GM12891 (cell line): ENCODE measurements at regions not wholly inside any gene's neighbourhood (a gene's known extent, or its start where the extent isn't known, plus 50 kb on each side); places are given as distances from the start of the nearest gene placed in this dataset.

ENCODE experiments used
- PAX5 ChIP-seq: IDR thresholded peaks from 2 replicates; pipeline ENCODE4 v1.6.1; 2011; ENCODE audit warnings: low read length, moderate library complexity, mild to moderate bottlenecking; ENCODE audit not compliant: insufficient read depth, severe bottlenecking
- POLR2A ChIP-seq: IDR thresholded peaks from 2 replicates; pipeline ENCODE4 v1.6.1; 2011; ENCODE audit warnings: low read depth, low read length, control low read depth
- POLR2AphosphoS5 ChIP-seq: IDR thresholded peaks from 2 replicates; pipeline ENCODE4 v1.6.1; 2011; ENCODE audit warnings: low read depth, low read length, control low read depth

GRCh38 chr7:45256309-45256708 is 98.7 kb downstream of the RAMP3 start:
- no peak for TF ChIP-seq POLR2AphosphoS5
- no peak for TF ChIP-seq PAX5
- TF ChIP-seq POLR2A = no peak
